ENCODE measurements at regions not wholly inside any gene's neighbourhood (a gene's known extent, or its start where the extent isn't known, plus 50 kb on each side); places are given as distances from the start of the nearest gene placed in this dataset.

GRCh38 chr1:34688006-34688741 is 66.7 kb upstream of the GJB5 start:
- H3K9me3 Mint-ChIP-seq, result peaks cover 0 to 2% (median 0%) of the 10 kb centered on the region in 7 donors
- ATAC-seq (ENCODE audit: low read depth in 2 of 2), result no peak
- H3K4me1 ChIP-seq (ENCODE audit: control insufficient read depth, insufficient read depth, low read length, poor library complexity, severe bottlenecking), result no peaks in the 10 kb centered on the region
- H3K27ac ChIP-seq (ENCODE audit: insufficient read depth, low read length, poor library complexity, severe bottlenecking), result no peak overlapping the region
- no peak overlapping the region for H3K4me3 Mint-ChIP-seq
- H3K4me1 Mint-ChIP-seq, result peaks cover 0 to 8% (median 6%) of the 10 kb centered on the region in 4 donors
- no peak for DNase-seq
- H3K27ac Mint-ChIP-seq, result no peak overlapping the region
- H3K9me3 ChIP-seq (ENCODE audit: control insufficient read depth in 2 of 2, low read length in 2 of 2), result no peaks in the 10 kb centered on the region
- peaks cover 7% of the 10 kb centered on the region for H3K27me3 Mint-ChIP-seq
- H3K36me3 Mint-ChIP-seq, result no peaks in the 10 kb centered on the region
- H3K4me3 ChIP-seq (ENCODE audit: low read depth, low read length), result no peak overlapping the region
- H3K36me3 ChIP-seq (ENCODE audit: control insufficient read depth, insufficient read depth, low read length), result no peaks in the 10 kb centered on the region
- H3K27me3 ChIP-seq (ENCODE audit: control insufficient read depth, insufficient read depth, low read length), result peaks cover 4% of the 10 kb centered on the region

GRCh38 chr1:34690269-34690668 is 64.6 kb upstream of the GJB5 start:
- no peaks in the 10 kb centered on the region for H3K4me1 Mint-ChIP-seq
- peaks cover 4% of the 10 kb centered on the region for H3K27me3 ChIP-seq (ENCODE audit: control insufficient read depth, insufficient read depth, low read length)
- no peak for ATAC-seq (ENCODE audit: low read depth in 2 of 2)
- H3K9me3 ChIP-seq (ENCODE audit: control insufficient read depth in 2 of 2, low read length in 2 of 2), result no peaks in the 10 kb centered on the region
- no peaks in the 10 kb centered on the region for H3K36me3 Mint-ChIP-seq
- H3K36me3 ChIP-seq (ENCODE audit: control insufficient read depth, insufficient read depth, low read length), result no peaks in the 10 kb centered on the region
- peaks cover 7% of the 10 kb centered on the region for H3K27me3 Mint-ChIP-seq
- no peak for DNase-seq
- no peaks in the 10 kb centered on the region for H3K4me1 ChIP-seq (ENCODE audit: control insufficient read depth, insufficient read depth, low read length, poor library complexity, severe bottlenecking)
- H3K27ac ChIP-seq (ENCODE audit: insufficient read depth, low read length, poor library complexity, severe bottlenecking), result no peak overlapping the region
- no peak overlapping the region for H3K27ac Mint-ChIP-seq
- no peak overlapping the region for H3K4me3 ChIP-seq (ENCODE audit: low read depth, low read length)
- H3K9me3 Mint-ChIP-seq, result peaks cover 0 to 4% (median 0%) of the 10 kb centered on the region in 7 donors
- no peak overlapping the region for H3K4me3 Mint-ChIP-seq

- Mint-ChIP-seq H3K27me3 (peaks cover 13% of the 10 kb centered on the region), H3K36me3 (no peaks in the 10 kb centered on the region), H3K4me3 (no peak overlapping the region), H3K4me1 (no peaks in the 10 kb centered on the region), H3K27ac (no peak overlapping the region), H3K9me3 (peaks cover 0 to 4% (median 0%) of the 10 kb centered on the region in 7 donors)
- no peaks in the 10 kb centered on the region for H3K4me1 ChIP-seq (ENCODE audit: control insufficient read depth, insufficient read depth, low read length, poor library complexity, severe bottlenecking)
- no peak overlapping the region for H3K4me3 ChIP-seq (ENCODE audit: low read depth, low read length)
- DNase-seq (no peak), ATAC-seq (ENCODE audit: low read depth in 2 of 2) (no peak)
- H3K9me3 ChIP-seq (ENCODE audit: control insufficient read depth in 2 of 2, low read length in 2 of 2), result no peaks in the 10 kb centered on the region
- H3K36me3 ChIP-seq (ENCODE audit: control insufficient read depth, insufficient read depth, low read length), result no peaks in the 10 kb centered on the region
- no peak overlapping the region for H3K27ac ChIP-seq (ENCODE audit: insufficient read depth, low read length, poor library complexity, severe bottlenecking)
- H3K27me3 ChIP-seq (ENCODE audit: control insufficient read depth, insufficient read depth, low read length), result peaks cover 4% of the 10 kb centered on the region
These were observed 61.8 kb upstream of the GJB5 start for GRCh38 chr1:34693081-34693480.

DNA sequence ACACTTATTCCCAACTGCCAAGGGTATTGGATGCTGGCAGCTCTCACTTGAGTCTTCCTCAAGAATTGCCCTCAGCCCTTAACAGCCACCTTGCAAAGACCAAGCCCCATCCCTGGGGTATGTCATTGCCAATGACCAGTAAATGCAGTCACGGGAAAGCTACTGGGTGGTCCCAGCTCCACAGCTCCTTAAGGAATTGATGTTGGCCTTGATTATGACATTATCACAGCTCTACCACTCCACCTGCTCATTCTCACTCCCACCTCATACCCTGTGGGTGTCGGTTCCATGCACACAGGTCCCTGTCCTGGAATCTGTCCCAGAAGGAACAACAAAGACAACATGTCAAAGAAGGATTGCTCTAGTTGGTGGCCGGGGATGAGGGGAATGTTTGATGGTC is 60.5 kb upstream of the GJB5 start:
- H3K9me3 Mint-ChIP-seq, result peaks cover 0 to 4% (median 0%) of the 10 kb centered on the region in 7 donors

GRCh38 chr1:34695580-34695979 is 59.3 kb upstream of the GJB5 start:
- H3K9me3 ChIP-seq (ENCODE audit: control insufficient read depth in 2 of 2, low read length in 2 of 2), result no peaks in the 10 kb centered on the region
- Mint-ChIP-seq H3K4me3 (no peak overlapping the region), H3K4me1 (no peaks in the 10 kb centered on the region), H3K9me3 (peaks cover 0 to 4% (median 0%) of the 10 kb centered on the region in 7 donors), H3K27me3 (peaks cover 6% of the 10 kb centered on the region), H3K27ac (no peak overlapping the region), H3K36me3 (no peaks in the 10 kb centered on the region)
- no peak overlapping the region for H3K27ac ChIP-seq (ENCODE audit: insufficient read depth, low read length, poor library complexity, severe bottlenecking)
- no peak for ATAC-seq (ENCODE audit: low read depth in 2 of 2)
- H3K36me3 ChIP-seq (ENCODE audit: control insufficient read depth, insufficient read depth, low read length), result no peaks in the 10 kb centered on the region
- no peaks in the 10 kb centered on the region for H3K4me1 ChIP-seq (ENCODE audit: control insufficient read depth, insufficient read depth, low read length, poor library complexity, severe bottlenecking)
- H3K4me3 ChIP-seq (ENCODE audit: low read depth, low read length), result no peak overlapping the region
- DNase-seq, result no peak
- H3K27me3 ChIP-seq (ENCODE audit: control insufficient read depth, insufficient read depth, low read length), result no peaks in the 10 kb centered on the region

More for the DNA sequence above, 60.5 kb upstream of the GJB5 start:
- no peak for DNase-seq
- H3K36me3 ChIP-seq (ENCODE audit: control insufficient read depth, insufficient read depth, low read length), result no peaks in the 10 kb centered on the region
- H3K27ac ChIP-seq (ENCODE audit: insufficient read depth, low read length, poor library complexity, severe bottlenecking), result no peak overlapping the region
- H3K27me3 ChIP-seq (ENCODE audit: control insufficient read depth, insufficient read depth, low read length), result peaks cover 4% of the 10 kb centered on the region
- no peak overlapping the region for H3K4me3 ChIP-seq (ENCODE audit: low read depth, low read length)
- peaks cover 9% of the 10 kb centered on the region for H3K27me3 Mint-ChIP-seq
- no peaks in the 10 kb centered on the region for H3K9me3 ChIP-seq (ENCODE audit: control insufficient read depth in 2 of 2, low read length in 2 of 2)
- no peaks in the 10 kb centered on the region for H3K4me1 Mint-ChIP-seq
- H3K27ac Mint-ChIP-seq, result no peak overlapping the region
- no peak for ATAC-seq (ENCODE audit: low read depth in 2 of 2)
- H3K4me1 ChIP-seq (ENCODE audit: control insufficient read depth, insufficient read depth, low read length, poor library complexity, severe bottlenecking), result no peaks in the 10 kb centered on the region
- H3K4me3 Mint-ChIP-seq, result no peak overlapping the region
- H3K36me3 Mint-ChIP-seq, result no peaks in the 10 kb centered on the region

DNA sequence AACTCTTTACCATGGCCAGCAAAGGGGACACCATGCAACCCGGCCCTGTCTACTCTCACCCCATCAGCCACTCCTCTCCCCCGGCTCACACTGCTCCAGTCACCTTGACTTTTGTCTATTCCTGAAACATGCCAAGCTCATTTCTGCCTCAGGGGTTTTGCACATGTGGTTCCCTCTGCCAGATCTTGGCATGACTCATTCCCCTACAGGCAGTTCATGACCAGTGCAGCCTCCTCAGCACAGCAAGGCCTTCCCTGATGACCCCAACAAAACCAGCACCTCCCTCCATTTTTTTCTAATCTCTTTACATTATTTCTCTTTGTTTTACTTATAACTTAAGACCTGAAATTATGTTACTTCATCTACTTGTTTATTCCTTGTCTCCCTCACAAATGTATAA is 58.6 kb upstream of the GJB5 start:
- no peak for ATAC-seq (ENCODE audit: low read depth in 2 of 2)
- Histone ChIP-seq H3K27ac (ENCODE audit: insufficient read depth, low read length, poor library complexity, severe bottlenecking) (no peak overlapping the region), H3K27me3 (ENCODE audit: control insufficient read depth, insufficient read depth, low read length) (no peaks in the 10 kb centered on the region), H3K36me3 (ENCODE audit: control insufficient read depth, insufficient read depth, low read length) (no peaks in the 10 kb centered on the region), H3K9me3 (ENCODE audit: control insufficient read depth in 2 of 2, low read length in 2 of 2) (no peaks in the 10 kb centered on the region), H3K4me1 (ENCODE audit: control insufficient read depth, insufficient read depth, low read length, poor library complexity, severe bottlenecking) (no peaks in the 10 kb centered on the region), H3K4me3 (ENCODE audit: low read depth, low read length) (no peak overlapping the region)
- Mint-ChIP-seq H3K36me3 (no peaks in the 10 kb centered on the region), H3K27me3 (peaks cover 6% of the 10 kb centered on the region), H3K27ac (peak overlapping the region in 1 of 3 donors; percentile 54), H3K4me3 (no peak overlapping the region), H3K4me1 (no peaks in the 10 kb centered on the region), H3K9me3 (peaks cover 0 to 4% (median 0%) of the 10 kb centered on the region in 7 donors)
- no peak for DNase-seq

- H3K27ac ChIP-seq (ENCODE audit: insufficient read depth, low read length, poor library complexity, severe bottlenecking), result no peak overlapping the region
- no peak overlapping the region for H3K4me3 Mint-ChIP-seq
- H3K4me1 Mint-ChIP-seq, result no peaks in the 10 kb centered on the region
- no peaks in the 10 kb centered on the region for H3K4me1 ChIP-seq (ENCODE audit: control insufficient read depth, insufficient read depth, low read length, poor library complexity, severe bottlenecking)
- no peaks in the 10 kb centered on the region for H3K9me3 ChIP-seq (ENCODE audit: control insufficient read depth in 2 of 2, low read length in 2 of 2)
- no peaks in the 10 kb centered on the region for H3K36me3 ChIP-seq (ENCODE audit: control insufficient read depth, insufficient read depth, low read length)
- DNase-seq (no peak), ATAC-seq (ENCODE audit: low read depth in 2 of 2) (no peak)
- no peak overlapping the region for H3K27ac Mint-ChIP-seq
- no peaks in the 10 kb centered on the region for H3K36me3 Mint-ChIP-seq
- H3K4me3 ChIP-seq (ENCODE audit: low read depth, low read length), result no peak overlapping the region
- peaks cover 6% of the 10 kb centered on the region for H3K27me3 Mint-ChIP-seq
- peaks cover 0 to 2% (median 0%) of the 10 kb centered on the region in 7 donors for H3K9me3 Mint-ChIP-seq
- H3K27me3 ChIP-seq (ENCODE audit: control insufficient read depth, insufficient read depth, low read length), result no peaks in the 10 kb centered on the region
These were observed 57.9 kb upstream of the GJB5 start for GRCh38 chr1:34696981-34697380.

GRCh38 chr1:34697818-34698217 is 57.0 kb upstream of the GJB5 start:
- Histone ChIP-seq H3K27ac (ENCODE audit: insufficient read depth, low read length, poor library complexity, severe bottlenecking) (no peak overlapping the region), H3K4me1 (ENCODE audit: control insufficient read depth, insufficient read depth, low read length, poor library complexity, severe bottlenecking) (no peaks in the 10 kb centered on the region), H3K27me3 (ENCODE audit: control insufficient read depth, insufficient read depth, low read length) (no peaks in the 10 kb centered on the region), H3K36me3 (ENCODE audit: control insufficient read depth, insufficient read depth, low read length) (no peaks in the 10 kb centered on the region), H3K9me3 (ENCODE audit: control insufficient read depth in 2 of 2, low read length in 2 of 2) (no peaks in the 10 kb centered on the region), H3K4me3 (ENCODE audit: low read depth, low read length) (no peak overlapping the region)
- ATAC-seq (ENCODE audit: low read depth in 2 of 2), result no peak
- no peak for DNase-seq
- H3K27ac Mint-ChIP-seq, result no peak overlapping the region
- no peaks in the 10 kb centered on the region for H3K36me3 Mint-ChIP-seq
- H3K4me3 Mint-ChIP-seq, result no peak overlapping the region
- peaks cover 0 to 2% (median 0%) of the 10 kb centered on the region in 7 donors for H3K9me3 Mint-ChIP-seq
- H3K27me3 Mint-ChIP-seq, result peaks cover 6% of the 10 kb centered on the region
- no peaks in the 10 kb centered on the region for H3K4me1 Mint-ChIP-seq
